NB4 (cell line): ENCODE measurements at regions not wholly inside any gene's neighbourhood (a gene's known extent, or its start where the extent isn't known, plus 50 kb on each side); places are given as distances from the start of the nearest gene placed in this dataset.

Experiments used
- DNase-seq: peaks from one replicate; pipeline ENCODE4 v3.0.0; 2010; ENCODE audit warnings: low read depth
- H3K4me3 ChIP-seq: one replicate; pipeline ENCODE4 v1.5.1; 2011; ENCODE audit warnings: mild to moderate bottlenecking, low read depth, low read length, moderate library complexity
- CTCF ChIP-seq: IDR thresholded peaks from one replicate; pipeline ENCODE4 v1.5.1; 2012; ENCODE audit warnings: low read depth, low read length
- MYC ChIP-seq: IDR thresholded peaks from 2 replicates; pipeline ENCODE4 v1.6.1; 2011; ENCODE audit warnings: low read depth, low read length
- POLR2A ChIP-seq: IDR thresholded peaks from 2 replicates; pipeline ENCODE4 v1.6.1; 2011; ENCODE audit warnings: mild to moderate bottlenecking; ENCODE audit not compliant: insufficient read length; ENCODE audit errors: extremely low read depth
- TF ChIP-seq, protein P1 (sequence below): IDR thresholded peaks from 2 replicates; pipeline ENCODE4 v1.6.1; 2011; ENCODE audit warnings: low read depth, low read length

DNA sequence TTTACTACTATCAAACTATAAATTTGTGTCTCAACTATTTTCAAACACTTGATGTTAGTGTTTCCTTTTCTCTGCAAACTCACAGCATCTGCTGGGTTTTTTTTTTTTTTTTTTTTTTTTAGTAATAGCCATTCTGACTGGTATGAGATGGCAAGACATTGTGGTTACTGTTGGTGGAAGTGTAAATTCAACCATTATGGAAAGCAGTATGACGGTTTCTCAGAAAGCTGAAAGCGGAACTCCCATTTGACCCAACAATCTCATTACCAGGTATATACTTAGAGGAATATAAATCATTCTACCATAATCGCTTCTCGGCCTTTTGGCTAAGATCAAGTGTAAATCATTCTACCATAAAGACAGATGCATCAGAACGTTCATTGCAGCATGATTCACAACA is 608.3 kb upstream of the ZP4 start:
- TF ChIP-seq, protein P1, sequence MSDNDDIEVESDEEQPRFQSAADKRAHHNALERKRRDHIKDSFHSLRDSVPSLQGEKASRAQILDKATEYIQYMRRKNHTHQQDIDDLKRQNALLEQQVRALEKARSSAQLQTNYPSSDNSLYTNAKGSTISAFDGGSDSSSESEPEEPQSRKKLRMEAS: no peak
- no peak for TF ChIP-seq MYC
- TF ChIP-seq POLR2A: no peak
- no peak for TF ChIP-seq CTCF
- DNase-seq: no peak
- H3K4me3 ChIP-seq: no peak overlapping the region

GRCh38 chr1:238492271-238492670 is 601.5 kb upstream of the ZP4 start:
- TF ChIP-seq MYC (no peak), CTCF (no peak), POLR2A (no peak)
- TF ChIP-seq, protein P1: no peak
- no peak overlapping the region for H3K4me3 ChIP-seq
- no peak for DNase-seq

GRCh38 chr1:238491265-238491664 is 600.5 kb upstream of the ZP4 start:
- no peak for DNase-seq
- TF ChIP-seq, protein P1: no peak
- no peak for TF ChIP-seq POLR2A
- TF ChIP-seq MYC: no peak
- TF ChIP-seq CTCF: no peak
- no peak overlapping the region for H3K4me3 ChIP-seq

DNA sequence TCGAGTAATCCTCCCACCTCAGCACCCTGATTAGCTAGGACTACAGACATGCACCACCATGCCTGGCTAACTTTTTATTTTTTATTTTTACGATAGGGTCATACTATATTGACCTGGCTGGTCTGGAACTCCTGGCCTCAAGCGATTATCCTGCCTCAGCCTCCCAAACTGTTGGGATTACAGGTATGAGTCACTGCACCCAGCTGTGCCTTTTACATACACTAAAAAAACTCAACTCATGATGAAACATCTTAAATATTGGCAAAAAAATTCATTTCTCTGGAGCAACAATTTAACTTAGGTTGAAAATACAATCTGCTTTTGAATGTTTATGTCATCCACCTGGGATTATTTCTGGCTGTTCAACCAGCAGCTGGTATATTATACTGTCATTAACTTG is 598.3 kb upstream of the ZP4 start:
- TF ChIP-seq, protein P1: no peak
- TF ChIP-seq CTCF: no peak
- no peak for TF ChIP-seq POLR2A
- no peak for TF ChIP-seq MYC
- H3K4me3 ChIP-seq: no peak overlapping the region
- DNase-seq: no peak

- TF ChIP-seq POLR2A: no peak
- no peak overlapping the region for H3K4me3 ChIP-seq
- DNase-seq: no peak
Measured at GRCh38 chr1:238488401-238488800, 597.7 kb upstream of the ZP4 start.

DNA sequence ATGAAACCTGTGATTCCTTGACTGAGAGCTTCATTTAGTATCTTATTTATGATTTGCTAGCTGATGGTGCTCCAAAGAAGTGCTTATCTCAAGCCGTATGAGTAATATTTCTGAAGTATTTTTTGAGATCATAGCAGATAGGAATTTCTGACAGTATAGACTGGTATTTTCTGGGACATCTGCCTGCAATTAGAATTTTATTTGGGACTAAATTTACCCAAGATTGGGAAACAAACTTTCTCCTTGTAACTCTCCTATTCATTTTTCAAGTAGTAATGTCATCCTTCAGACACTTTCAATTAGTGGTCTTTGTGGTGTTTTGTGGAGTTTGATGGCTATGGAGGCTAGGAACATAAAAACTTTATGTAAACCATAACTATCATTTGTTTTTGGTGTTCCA is 597.2 kb upstream of the ZP4 start:
- no peak for DNase-seq
- TF ChIP-seq, protein P1: no peak
- TF ChIP-seq CTCF (no peak), POLR2A (no peak), MYC (no peak)

More for the DNA sequence above, 597.2 kb upstream of the ZP4 start:
- no peak overlapping the region for H3K4me3 ChIP-seq
